ENCODE measurements at regions not wholly inside any gene's neighbourhood (a gene's known extent, or its start where the extent isn't known, plus 50 kb on each side); places are given as distances from the start of the nearest gene placed in this dataset.

DNA sequence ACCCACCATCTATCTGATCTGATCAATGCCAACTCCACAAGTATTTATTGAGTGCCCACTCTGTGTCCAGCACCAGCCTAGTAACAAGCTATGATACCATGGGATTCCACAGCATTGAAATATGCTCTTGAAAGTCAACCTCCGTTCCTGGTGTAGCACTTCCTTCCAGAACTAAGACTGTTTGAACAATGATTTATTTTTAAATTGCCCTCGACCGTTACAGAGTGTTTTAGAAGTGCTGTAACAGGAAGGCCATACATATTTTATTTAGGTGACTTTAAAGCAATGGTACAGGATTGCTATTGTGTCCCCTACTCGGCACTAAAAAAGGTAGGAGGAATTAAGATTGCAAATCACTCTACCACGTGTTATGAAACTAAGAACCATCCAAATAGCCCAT, 225.6 kb downstream of the TEX36 start:
- no peak overlapping the region for H3K27ac ChIP-seq
- H3K36me3 ChIP-seq: no peaks in the 10 kb centered on the region
- WGBS, 2 donors: 57 to 67% methylated on average over 5 of the region's 5 CpGs
- DNase-seq (no peak), FAIRE-seq (no peak), ATAC-seq (no peak)
- H3K9me3 ChIP-seq: no peaks in the 10 kb centered on the region
- H3K4me1 ChIP-seq: no peaks in the 10 kb centered on the region
- TF ChIP-seq, protein P1, sequence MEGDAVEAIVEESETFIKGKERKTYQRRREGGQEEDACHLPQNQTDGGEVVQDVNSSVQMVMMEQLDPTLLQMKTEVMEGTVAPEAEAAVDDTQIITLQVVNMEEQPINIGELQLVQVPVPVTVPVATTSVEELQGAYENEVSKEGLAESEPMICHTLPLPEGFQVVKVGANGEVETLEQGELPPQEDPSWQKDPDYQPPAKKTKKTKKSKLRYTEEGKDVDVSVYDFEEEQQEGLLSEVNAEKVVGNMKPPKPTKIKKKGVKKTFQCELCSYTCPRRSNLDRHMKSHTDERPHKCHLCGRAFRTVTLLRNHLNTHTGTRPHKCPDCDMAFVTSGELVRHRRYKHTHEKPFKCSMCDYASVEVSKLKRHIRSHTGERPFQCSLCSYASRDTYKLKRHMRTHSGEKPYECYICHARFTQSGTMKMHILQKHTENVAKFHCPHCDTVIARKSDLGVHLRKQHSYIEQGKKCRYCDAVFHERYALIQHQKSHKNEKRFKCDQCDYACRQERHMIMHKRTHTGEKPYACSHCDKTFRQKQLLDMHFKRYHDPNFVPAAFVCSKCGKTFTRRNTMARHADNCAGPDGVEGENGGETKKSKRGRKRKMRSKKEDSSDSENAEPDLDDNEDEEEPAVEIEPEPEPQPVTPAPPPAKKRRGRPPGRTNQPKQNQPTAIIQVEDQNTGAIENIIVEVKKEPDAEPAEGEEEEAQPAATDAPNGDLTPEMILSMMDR (IDR thresholded peaks at IDR 0.05): no peak
- intact Hi-C loops (cut with DNase I): no loop called here
- no peak overlapping the region for H3K4me3 ChIP-seq
- no peaks in the 10 kb centered on the region for H3K27me3 ChIP-seq

DNA sequence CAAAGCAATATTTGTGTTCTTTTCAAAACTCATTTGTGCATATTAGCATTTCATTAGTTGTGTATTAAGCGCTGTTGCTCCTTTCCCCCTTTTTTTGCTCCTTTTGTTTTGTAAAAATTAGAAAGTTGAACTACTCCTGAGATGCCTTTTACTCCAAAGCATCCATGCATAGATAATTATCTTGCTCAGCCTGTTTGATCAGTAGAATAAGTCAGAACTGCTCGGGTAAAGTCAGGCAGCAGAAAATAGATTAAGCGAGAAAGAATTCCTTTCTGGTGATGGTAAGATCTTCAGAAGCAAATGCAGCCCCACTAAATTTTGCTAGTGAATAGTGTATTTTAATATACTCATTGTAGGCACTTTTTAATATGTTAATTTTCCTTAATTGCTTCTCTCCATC, 227.1 kb downstream of the TEX36 start:
- WGBS, 2 donors: 58 to 61% methylated on average over 3 of the region's 3 CpGs
- intact Hi-C loops (cut with DNase I): no loop called here
- Histone ChIP-seq H3K27ac (no peak overlapping the region), H3K4me1 (no peaks in the 10 kb centered on the region), H3K36me3 (no peaks in the 10 kb centered on the region), H3K4me3 (no peak overlapping the region), H3K9me3 (no peaks in the 10 kb centered on the region), H3K27me3 (no peaks in the 10 kb centered on the region)
- DNase-seq (no peak), ATAC-seq (no peak), FAIRE-seq (no peak)
- TF ChIP-seq, protein P1 (IDR thresholded peaks at IDR 0.05): no peak

GRCh38 chr10:125455431-125455830, 227.5 kb downstream of the TEX36 start:
- no peak for FAIRE-seq
- DNase-seq: no peak
- Histone ChIP-seq H3K4me1 (no peaks in the 10 kb centered on the region), H3K36me3 (no peaks in the 10 kb centered on the region), H3K4me3 (no peak overlapping the region), H3K9me3 (no peaks in the 10 kb centered on the region), H3K27ac (no peak overlapping the region), H3K27me3 (no peaks in the 10 kb centered on the region)
- TF ChIP-seq, protein P1 (IDR thresholded peaks at IDR 0.05): no peak
- WGBS, 2 donors: 25 to 30% methylated on average over 2 of the region's 2 CpGs
- no peak for ATAC-seq
- intact Hi-C loops (cut with DNase I): no loop called here

DNA sequence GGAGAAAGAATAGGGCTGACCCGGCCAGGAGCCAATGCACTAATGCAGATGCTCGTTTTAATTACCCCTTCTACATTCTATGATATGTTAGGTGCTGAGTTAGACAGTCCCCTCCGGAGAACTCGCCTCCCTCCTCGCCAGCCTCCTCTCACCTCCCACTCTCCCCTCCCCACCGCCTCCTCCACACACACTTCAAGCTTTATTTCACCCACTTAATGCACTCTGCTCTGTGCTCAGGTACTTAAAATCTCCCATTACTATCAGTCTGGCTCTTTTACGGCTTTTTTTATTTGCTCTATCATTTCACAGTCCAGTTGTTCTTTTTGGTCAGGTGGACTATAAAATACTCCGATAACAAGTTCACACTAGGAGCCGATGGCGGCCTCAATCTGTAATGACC, 231.6 kb downstream of the TEX36 start:
- no peak overlapping the region for H3K27ac ChIP-seq
- H3K4me3 ChIP-seq: no peak overlapping the region
- ATAC-seq (peak in 2 of 4 donors; percentile 63 to 71), DNase-seq (no peak), FAIRE-seq (no peak)
- H3K36me3 ChIP-seq: no peaks in the 10 kb centered on the region
- WGBS, 2 donors: 83 to 87% methylated on average over 10 of the region's 10 CpGs
- TF ChIP-seq, protein P1 (IDR thresholded peaks at IDR 0.05): no peak
- intact Hi-C loops (cut with DNase I): no loop called here
- no peaks in the 10 kb centered on the region for H3K27me3 ChIP-seq
- no peaks in the 10 kb centered on the region for H3K4me1 ChIP-seq
- H3K9me3 ChIP-seq: no peaks in the 10 kb centered on the region

GRCh38 chr10:125450218-125450617, 232.7 kb downstream of the TEX36 start:
- no peak for DNase-seq
- no peak for ATAC-seq
- intact Hi-C loops (cut with DNase I): no loop called here
- no peak for FAIRE-seq
- no peak overlapping the region for H3K4me3 ChIP-seq
- TF ChIP-seq, protein P1 (IDR thresholded peaks at IDR 0.05): no peak
- no peaks in the 10 kb centered on the region for H3K27me3 ChIP-seq
- no peak overlapping the region for H3K27ac ChIP-seq
- no peaks in the 10 kb centered on the region for H3K36me3 ChIP-seq
- no peaks in the 10 kb centered on the region for H3K9me3 ChIP-seq
- 81 to 95% methylated on average over 4 of the region's 4 CpGs for WGBS, 2 donors
- no peaks in the 10 kb centered on the region for H3K4me1 ChIP-seq

Data from pancreas (tissue), 10 donors.